Tibial nerve (tissue), 3 donors: ENCODE measurements at regions not wholly inside any gene's neighbourhood (a gene's known extent, or its start where the extent isn't known, plus 50 kb on each side); places are given as distances from the start of the nearest gene placed in this dataset.
"Not testable (repeated sequence)": the region's sequence is repeated elsewhere in the genome, so short reads cannot be mapped to it uniquely, and the experiment has no call there.

Experiments used
- CTCF ChIP-seq, 5 experiments: fragments of 200-600 bp in 3 of 5; fragments of 450-650 bp in 2 of 5; sonication (generic) in 3 of 5; IDR thresholded peaks; one replicate each; pipeline ENCODE4 v1.5.1; 2016 to 2019; ENCODE audit warnings: antibody characterized with exemption in 5 of 5, mild to moderate bottlenecking in 3 of 5, moderate library complexity in 2 of 5
- POLR2A ChIP-seq, 2 donors: fragments of 450-650 bp; IDR thresholded peaks; one replicate each; pipeline ENCODE4 v1.6.1; 2017; ENCODE audit warnings: antibody characterized with exemption in 2 of 2, mild to moderate bottlenecking in 2 of 2, moderate library complexity in 2 of 2

GRCh38 chr1:149248610-149249009 is 145.3 kb upstream of the NBPF9 start:
- TF ChIP-seq POLR2A, CTCF (IDR thresholded peaks at IDR 0.05): not testable (repeated sequence)
